ES-I3 (cell line): ENCODE measurements at regions not wholly inside any gene's neighbourhood (a gene's known extent, or its start where the extent isn't known, plus 50 kb on each side); places are given as distances from the start of the nearest gene placed in this dataset.
A peak's percentile ranks its signal among the peaks of the same experiment; 100 is the strongest.
"Not testable (repeated sequence)": the region's sequence is repeated elsewhere in the genome, so short reads cannot be mapped to it uniquely, and the experiment has no call there.

Experiments used
- H3K36me3 ChIP-seq: 2 replicates; pipeline ENCODE4 v1.6.1; 2013; ENCODE audit warnings: mild to moderate bottlenecking, low read length, control low read depth, moderate library complexity; ENCODE audit not compliant: insufficient read depth
- H3K4me1 ChIP-seq: 2 replicates; pipeline ENCODE4 v1.6.1; 2013; ENCODE audit warnings: mild to moderate bottlenecking, control low read depth, low read length; ENCODE audit not compliant: insufficient read depth
- H3K9ac ChIP-seq: 2 replicates; pipeline ENCODE4 v1.6.1; 2013; ENCODE audit warnings: low read depth, mild to moderate bottlenecking, low read length, moderate library complexity
- H3K9me3 ChIP-seq: 2 replicates; pipeline ENCODE4 v1.6.1; 2013; ENCODE audit warnings: mild to moderate bottlenecking, low read length, moderate library complexity; ENCODE audit not compliant: control insufficient read depth, insufficient read depth

DNA sequence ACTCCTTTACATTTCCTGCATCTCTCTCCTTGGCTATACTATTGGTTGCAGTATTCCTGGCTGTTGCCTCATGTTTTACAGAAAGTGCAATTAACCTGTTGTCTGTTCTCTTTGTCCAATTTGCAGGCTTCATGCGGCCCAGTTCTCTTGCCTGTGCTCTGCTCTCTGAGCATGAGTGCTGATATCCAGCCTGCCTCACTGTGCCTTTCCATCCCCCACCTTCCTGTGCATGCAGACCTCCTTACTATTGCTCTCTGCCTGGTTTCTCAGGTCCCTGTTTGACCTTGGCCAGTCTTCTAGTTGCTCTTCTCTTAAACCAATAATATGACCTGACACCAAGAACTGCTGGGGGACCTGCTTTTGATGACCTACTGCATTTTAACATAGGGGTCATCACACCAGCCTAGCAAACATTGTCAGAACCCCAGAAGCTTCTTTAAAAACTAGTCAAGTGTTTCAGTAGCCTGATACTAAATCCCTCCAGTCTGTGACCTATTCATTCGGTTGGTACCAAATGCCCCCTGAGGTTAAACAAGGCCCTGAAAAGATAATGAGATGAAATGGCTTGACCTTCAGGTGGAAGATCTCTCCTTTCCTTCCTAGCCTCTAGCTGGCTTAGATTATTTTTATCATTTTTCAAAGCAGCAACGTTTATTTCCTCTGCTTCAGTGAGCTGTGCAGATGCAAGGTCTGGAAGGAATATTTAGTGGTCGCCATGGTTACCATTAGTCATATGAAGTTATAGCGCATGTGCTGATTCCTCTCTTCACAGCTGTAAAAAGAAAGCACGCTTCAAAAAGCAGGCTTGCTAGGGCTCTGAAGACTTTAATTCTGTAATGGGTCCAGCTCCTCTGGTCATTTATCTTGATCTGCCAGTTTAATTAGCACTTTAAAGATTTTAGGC is 216.5 kb downstream of the PHLDA1 start:
- Histone ChIP-seq H3K36me3 (no peaks in the 10 kb centered on the region), H3K9ac (no peak overlapping the region), H3K9me3 (no peaks in the 10 kb centered on the region), H3K4me1 (peaks cover 21% of the 10 kb centered on the region)

DNA sequence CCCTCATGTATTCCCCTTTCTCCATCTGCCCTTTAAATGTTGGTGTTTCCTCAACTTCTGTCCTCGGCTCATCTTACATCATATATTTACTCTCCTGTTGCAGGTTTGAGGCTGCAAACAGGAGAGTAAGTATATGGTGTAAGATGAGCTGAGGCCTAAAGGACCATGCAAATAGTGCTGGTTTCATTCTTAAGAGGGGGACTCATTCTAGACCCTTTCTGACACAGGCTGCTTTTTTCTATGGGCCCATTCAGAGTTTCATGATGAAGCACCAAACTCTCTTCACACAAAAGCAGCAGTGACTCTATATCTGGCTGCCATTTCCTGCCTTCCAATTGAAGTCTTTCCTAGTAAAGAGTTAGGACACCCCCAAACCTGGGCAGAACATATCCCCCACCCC is 218.5 kb downstream of the PHLDA1 start:
- H3K9me3 ChIP-seq: no peaks in the 10 kb centered on the region
- no peaks in the 10 kb centered on the region for H3K36me3 ChIP-seq
- H3K9ac ChIP-seq: no peak overlapping the region
- peaks cover 22% of the 10 kb centered on the region for H3K4me1 ChIP-seq

DNA sequence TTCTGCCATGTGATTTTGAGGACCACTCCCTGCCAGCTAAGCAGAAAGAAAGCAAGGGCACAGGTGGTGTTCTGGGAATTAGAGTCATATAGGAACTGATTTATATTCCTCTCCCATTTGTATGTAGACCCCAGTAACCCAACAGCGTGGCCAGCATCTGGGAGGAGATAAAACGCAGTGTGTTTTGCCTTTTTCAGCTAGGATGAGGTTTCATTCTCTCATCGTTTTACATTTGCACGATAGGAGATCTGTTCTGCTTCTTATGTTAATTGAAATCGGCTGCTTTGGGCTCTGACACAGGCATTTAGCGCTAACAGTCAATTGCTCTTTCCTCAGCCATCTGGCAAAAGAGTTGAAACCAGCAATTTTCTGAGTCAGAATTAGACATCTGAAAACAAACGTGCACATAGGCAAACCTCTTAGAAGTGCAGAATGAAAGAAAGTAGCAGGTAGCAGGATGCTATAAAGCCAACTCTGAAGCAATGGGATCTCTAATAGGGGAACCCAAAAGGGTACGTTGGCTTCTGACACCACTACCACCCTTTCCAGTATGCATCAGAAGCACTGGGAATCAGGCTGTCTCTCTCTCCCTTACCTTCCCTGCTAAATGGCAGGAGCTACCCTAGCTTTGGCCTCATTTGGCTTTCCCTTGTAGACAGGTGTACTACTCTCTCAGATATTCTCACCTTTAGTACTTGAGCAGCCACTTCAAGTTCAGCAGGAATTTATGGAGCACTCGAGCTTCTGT is 219.1 kb downstream of the PHLDA1 start:
- Histone ChIP-seq H3K4me1 (peaks cover 22% of the 10 kb centered on the region), H3K36me3 (no peaks in the 10 kb centered on the region), H3K9me3 (no peaks in the 10 kb centered on the region), H3K9ac (0 out of 2 replicates have a peak overlapping the region, but pooled peaks have one; percentile 4)

DNA sequence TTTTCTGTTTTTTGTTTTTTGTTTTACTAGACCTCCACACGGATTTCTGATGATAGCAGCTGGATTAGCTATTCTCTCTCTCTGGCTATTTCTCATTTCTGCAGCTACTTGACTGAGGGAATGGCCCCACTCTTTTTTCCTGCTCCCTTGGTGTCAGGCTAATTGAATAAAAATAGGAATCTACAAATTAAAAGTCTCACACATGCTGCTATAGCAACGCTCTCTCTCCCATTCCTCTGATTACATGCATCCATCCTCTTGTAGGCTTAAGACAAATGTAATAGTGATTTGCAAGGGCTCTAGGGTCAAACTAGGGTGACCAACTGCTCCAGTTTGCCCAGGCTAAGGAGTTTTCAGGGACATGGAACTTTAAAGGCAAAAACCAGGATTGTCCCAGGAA is 221.8 kb downstream of the PHLDA1 start:
- Histone ChIP-seq H3K9me3 (peaks cover 3% of the 10 kb centered on the region; the same call in 1 of the 2 replicates), H3K9ac (no peak overlapping the region), H3K4me1 (peaks cover 20% of the 10 kb centered on the region), H3K36me3 (no peaks in the 10 kb centered on the region)

DNA sequence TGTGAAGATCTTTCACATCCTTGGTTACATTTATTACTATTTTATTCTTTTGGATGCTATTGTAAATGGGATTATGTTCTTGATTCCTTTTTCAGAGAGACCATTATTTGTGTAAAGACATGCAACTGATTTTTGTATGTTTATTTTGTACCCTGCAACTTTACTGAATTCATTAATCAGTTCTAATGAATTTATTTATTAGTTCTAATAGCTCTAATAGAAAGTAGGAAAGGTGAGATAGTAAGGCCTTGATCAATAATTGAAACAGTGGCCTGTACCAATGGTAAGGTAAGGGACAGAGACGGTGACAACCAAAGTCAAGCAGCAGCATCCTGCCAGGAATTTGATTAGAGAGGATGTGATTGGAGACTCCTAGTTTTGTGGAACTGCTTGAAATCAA is 224.1 kb downstream of the PHLDA1 start:
- Histone ChIP-seq H3K36me3 (no peaks in the 10 kb centered on the region), H3K9me3 (peaks cover 3% of the 10 kb centered on the region; the same call in 1 of the 2 replicates), H3K9ac (no peak overlapping the region), H3K4me1 (peaks cover 9% of the 10 kb centered on the region)

DNA sequence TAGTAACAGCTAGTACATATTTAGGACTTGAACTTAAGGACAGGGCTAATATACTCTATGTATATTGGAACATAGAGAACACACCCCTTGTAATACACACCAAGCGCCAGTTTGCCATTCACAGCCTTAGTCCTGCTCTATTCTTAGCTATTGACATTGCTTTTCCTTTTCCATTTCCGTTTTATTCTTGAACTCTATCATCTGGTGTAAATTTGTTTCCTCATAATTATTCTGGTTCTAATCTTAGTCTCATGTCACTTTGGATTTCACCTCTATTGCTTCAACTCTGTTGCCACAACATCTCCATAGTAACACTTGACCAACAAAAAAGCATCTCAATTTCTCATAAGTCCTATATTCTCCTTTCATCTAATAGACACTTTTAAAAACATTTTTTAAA is 225.7 kb downstream of the PHLDA1 start:
- H3K9me3 ChIP-seq: peaks cover 3% of the 10 kb centered on the region; the same call in 1 of the 2 replicates
- H3K9ac ChIP-seq: no peak overlapping the region
- peaks cover 7% of the 10 kb centered on the region; the same call in 1 of the 2 replicates for H3K4me1 ChIP-seq
- H3K36me3 ChIP-seq: no peaks in the 10 kb centered on the region

DNA sequence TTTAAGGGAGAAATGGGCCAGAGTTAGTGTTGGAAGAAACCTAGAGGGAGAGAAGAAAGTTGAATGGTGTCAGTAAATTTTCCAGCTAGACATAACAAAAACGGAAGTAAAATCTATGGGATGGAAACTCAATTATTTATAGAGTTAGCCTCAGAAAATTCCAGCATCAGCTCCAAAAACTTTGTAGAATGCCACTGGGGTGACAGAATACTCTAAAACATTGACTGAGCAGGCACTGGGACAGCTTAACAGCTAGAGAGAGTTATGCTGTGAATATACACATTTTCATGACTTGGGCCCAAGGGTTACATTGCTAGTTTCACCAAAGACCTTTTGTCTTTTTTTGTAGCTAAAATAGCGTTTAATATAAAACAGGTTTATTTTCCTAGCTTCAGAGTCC is 226.3 kb downstream of the PHLDA1 start:
- Histone ChIP-seq H3K36me3 (no peaks in the 10 kb centered on the region), H3K4me1 (peaks cover 7% of the 10 kb centered on the region; the same call in 1 of the 2 replicates), H3K9me3 (peaks cover 3% of the 10 kb centered on the region; the same call in 1 of the 2 replicates), H3K9ac (no peak overlapping the region)

DNA sequence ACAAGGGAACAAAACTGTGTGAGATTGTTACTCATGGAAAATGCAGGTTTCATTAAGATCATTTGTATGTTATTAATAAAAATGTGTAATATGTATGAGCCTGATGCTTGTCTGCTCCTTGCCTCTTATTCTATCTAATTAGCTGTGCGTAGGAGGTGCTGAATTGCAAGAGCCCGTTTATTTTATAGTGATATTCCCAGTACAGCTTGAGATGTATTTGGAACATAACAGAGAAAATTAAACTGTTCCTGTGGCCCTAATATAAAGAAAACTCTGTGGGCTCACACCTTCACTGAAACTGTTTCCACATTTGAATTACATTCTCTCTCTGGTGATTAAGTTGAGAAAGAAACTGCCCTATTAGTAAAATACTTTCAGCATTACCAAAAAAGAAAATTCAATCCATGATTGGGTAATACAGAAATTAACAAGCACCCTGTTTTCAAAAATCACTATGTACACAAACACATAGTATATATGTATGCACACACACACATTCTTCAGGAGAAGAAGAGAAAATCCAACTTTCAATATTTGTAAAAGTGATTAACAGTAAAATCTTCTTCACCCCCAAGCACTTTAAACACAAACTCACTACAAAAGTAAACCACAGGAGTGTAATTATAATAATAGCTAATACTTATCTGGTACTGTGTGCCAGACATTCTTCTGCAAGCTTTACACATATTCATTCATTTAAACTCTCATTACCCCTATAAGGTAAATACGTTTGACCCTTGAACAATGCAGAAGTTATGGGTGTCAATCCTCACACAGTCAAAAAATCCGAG is 233.2 kb downstream of the PHLDA1 start:
- H3K9me3 ChIP-seq: no peaks in the 10 kb centered on the region
- H3K9ac ChIP-seq: no peak overlapping the region
- no peaks in the 10 kb centered on the region for H3K4me1 ChIP-seq
- H3K36me3 ChIP-seq: no peaks in the 10 kb centered on the region

DNA sequence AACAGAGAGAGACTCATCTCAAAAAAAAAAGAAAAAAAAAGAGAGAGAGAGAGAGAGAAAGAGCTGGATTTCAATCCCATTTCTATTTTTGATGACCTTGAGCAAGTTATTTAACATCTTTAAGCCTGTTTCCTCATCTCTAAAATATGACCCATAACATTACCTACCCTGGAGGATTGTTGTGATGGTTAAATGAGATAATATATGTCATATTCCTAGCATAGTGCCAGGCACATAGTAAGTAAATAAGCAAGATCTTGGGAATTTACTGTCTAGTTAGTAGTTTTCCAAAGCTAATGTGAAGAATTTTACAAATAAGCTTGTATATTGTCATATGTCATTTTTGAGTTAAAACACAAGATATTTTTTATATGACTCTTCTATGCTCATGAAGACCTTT is 236.5 kb downstream of the PHLDA1 start:
- Histone ChIP-seq H3K9me3 (no peaks in the 10 kb centered on the region), H3K4me1 (peaks cover 6% of the 10 kb centered on the region; the same call in 1 of the 2 replicates), H3K9ac (no peak overlapping the region), H3K36me3 (no peaks in the 10 kb centered on the region)

DNA sequence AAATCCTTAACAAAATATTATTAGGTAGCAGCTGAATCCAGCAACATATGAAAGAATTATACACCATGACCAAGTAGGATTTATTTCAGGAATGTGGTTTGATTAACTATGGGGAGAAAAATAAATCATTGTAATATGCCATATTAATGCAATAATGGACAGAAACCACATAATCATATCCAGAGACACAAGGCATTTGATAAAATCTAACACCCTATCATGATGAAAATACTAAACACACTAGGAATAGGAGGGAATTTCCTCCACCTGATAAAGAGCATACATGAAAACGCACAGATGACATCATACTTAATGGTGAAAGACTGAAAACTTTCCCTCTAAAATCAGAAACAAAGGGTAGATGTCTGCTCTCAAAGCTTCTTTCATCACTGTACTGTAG is 238.9 kb downstream of the PHLDA1 start:
- H3K9ac ChIP-seq: no peak overlapping the region
- peaks cover 6% of the 10 kb centered on the region; the same call in 1 of the 2 replicates for H3K4me1 ChIP-seq
- H3K36me3 ChIP-seq: no peaks in the 10 kb centered on the region

DNA sequence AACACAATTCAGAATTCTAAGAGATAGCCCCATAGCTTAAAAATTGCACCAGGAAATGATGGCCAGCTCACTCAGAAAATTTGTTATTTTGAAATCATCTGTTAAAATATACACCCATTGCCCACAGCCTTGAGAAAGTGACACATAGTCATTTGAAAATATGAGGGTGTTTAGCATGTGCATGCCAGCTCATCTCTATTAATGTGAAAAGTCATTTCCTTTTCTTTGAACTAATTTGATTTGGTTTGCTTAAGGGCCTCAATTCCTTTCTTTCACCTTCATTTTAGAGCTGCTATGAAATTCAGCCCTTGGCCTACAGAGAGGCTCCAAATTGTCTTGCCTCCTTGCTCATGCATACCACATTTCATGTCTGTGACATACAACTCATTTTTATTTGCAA is 241.4 kb downstream of the PHLDA1 start:
- Histone ChIP-seq H3K36me3 (no peaks in the 10 kb centered on the region), H3K9me3 (no peaks in the 10 kb centered on the region), H3K4me1 (peaks cover 6% of the 10 kb centered on the region; the same call in 1 of the 2 replicates), H3K9ac (no peak overlapping the region)

More for the DNA sequence above, 238.9 kb downstream of the PHLDA1 start:
- H3K9me3 ChIP-seq: no peaks in the 10 kb centered on the region

DNA sequence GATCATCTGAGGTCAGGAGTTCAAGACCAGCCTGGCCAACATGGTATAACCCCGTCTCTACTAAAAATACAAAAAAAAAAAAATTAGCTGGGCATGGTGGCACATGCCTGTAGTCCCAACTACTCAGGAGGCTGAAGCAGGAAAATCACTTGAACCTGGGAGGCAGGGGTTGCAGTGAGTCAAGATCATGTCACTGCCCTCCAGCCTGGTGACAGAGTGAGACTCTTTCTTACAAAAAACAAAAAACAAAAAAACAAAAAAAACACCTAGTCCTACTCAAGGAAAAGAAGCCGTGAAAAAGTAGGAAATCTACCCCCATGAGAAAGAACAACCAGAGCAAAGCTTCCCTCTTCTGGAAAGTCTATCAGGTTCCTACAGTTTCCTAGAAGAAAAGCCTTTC is 244.4 kb downstream of the PHLDA1 start:
- H3K36me3 ChIP-seq, H3K4me1 ChIP-seq, H3K9me3 ChIP-seq, H3K9ac ChIP-seq: not testable (repeated sequence)

DNA sequence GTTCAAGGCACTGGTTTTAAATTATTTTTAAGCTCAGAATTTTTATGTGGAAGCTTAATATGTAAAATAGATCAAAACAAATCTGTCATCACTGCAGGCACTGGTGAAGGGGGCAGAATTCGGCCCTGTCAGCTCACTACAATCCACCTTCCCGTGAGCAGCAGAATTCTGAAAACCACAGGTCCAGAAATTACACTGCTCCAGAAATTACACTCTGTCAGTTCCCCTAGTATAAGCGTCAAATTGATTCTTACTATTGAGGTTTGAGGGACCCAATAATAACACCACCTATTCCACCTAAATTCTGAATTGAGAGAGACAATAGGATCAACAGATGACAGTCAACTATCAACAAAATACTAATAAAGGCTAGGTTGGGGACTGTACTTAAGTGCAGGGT is 245.5 kb downstream of the PHLDA1 start:
- H3K36me3 ChIP-seq: no peaks in the 10 kb centered on the region
- H3K9me3 ChIP-seq: no peaks in the 10 kb centered on the region
- peaks cover 6% of the 10 kb centered on the region; the same call in 1 of the 2 replicates for H3K4me1 ChIP-seq
- H3K9ac ChIP-seq: no peak overlapping the region

DNA sequence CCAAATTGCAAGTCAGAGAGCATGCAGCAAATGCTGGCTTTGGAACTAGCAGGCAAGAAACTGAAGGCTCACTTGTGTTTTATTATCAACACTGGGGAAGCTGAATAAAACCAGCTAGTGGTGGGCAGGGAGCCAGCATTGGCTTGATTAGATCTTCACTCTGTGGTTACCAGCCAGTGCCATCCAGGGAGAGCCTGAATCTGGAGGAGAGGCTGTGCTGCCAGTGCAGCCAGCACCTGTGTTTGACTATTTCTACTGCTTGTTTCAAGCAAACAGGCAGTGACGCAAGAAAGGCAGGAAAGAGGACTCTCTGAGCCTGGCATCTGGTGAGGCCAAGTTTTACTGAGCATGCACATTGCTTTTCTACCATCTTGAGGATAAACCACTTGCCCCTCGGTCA is 247.0 kb downstream of the PHLDA1 start:
- Histone ChIP-seq H3K9me3 (no peaks in the 10 kb centered on the region), H3K4me1 (no peaks in the 10 kb centered on the region), H3K9ac (no peak overlapping the region)

More for the DNA sequence above, 247.0 kb downstream of the PHLDA1 start:
- H3K36me3 ChIP-seq: no peaks in the 10 kb centered on the region
